Esophagus (tissue), 2 donors: ENCODE measurements at regions not wholly inside any gene's neighbourhood (a gene's known extent, or its start where the extent isn't known, plus 50 kb on each side); places are given as distances from the start of the nearest gene placed in this dataset.
"Not testable (repeated sequence)": the region's sequence is repeated elsewhere in the genome, so short reads cannot be mapped to it uniquely, and the experiment has no call there.

Source experiments
- H3K27ac ChIP-seq, 2 donors: one replicate each; pipeline ENCODE4 v1.5.1; 2013; ENCODE audit warnings: low read depth in 2 of 2, mild to moderate bottlenecking in 2 of 2, inconsistent platforms in 1 of 2, low read length in 1 of 2, moderate library complexity in 1 of 2
- H3K27me3 ChIP-seq, 2 donors: one replicate each; pipeline ENCODE4 v1.6.1; 2013; ENCODE audit warnings: low read length in 2 of 2, control low read depth in 1 of 2, mild to moderate bottlenecking in 1 of 2; ENCODE audit not compliant: insufficient read depth in 2 of 2, control insufficient read depth in 1 of 2
- H3K36me3 ChIP-seq, 2 donors: one replicate each; pipeline ENCODE4 v1.6.1; 2013; ENCODE audit warnings: low read length in 1 of 2; ENCODE audit not compliant: control insufficient read depth in 2 of 2, insufficient read depth in 2 of 2
- H3K4me1 ChIP-seq, 2 donors: one replicate each; pipeline ENCODE4 v1.6.1; 2013; ENCODE audit warnings: low read length in 1 of 2; ENCODE audit not compliant: control insufficient read depth in 2 of 2, insufficient read depth in 2 of 2
- H3K4me3 ChIP-seq, 2 donors: one replicate each; pipeline ENCODE4 v1.5.1; 2013; ENCODE audit warnings: low read length in 2 of 2, mild to moderate bottlenecking in 2 of 2, low read depth in 1 of 2, moderate library complexity in 1 of 2
- H3K9me3 ChIP-seq, 2 donors: one replicate each; pipeline ENCODE4 v1.6.1; 2013; ENCODE audit warnings: mild to moderate bottlenecking in 2 of 2, low read depth in 1 of 2, low read length in 1 of 2, moderate library complexity in 1 of 2; ENCODE audit not compliant: control insufficient read depth in 2 of 2, insufficient read depth in 1 of 2
- WGBS, 2 donors: extraction: QIAGEN DNeasy Blood & Tissue Kit; methylation state at CpG; one replicate each; pipeline ENCODE4 v1.1.7; 2013; 5-methylcytosine and 5-hydroxymethylcytosine counted together
- donor health status: healthy with polysubstance abuse.
- donor health status: Bipolar disorder and iron deficiency.

DNA sequence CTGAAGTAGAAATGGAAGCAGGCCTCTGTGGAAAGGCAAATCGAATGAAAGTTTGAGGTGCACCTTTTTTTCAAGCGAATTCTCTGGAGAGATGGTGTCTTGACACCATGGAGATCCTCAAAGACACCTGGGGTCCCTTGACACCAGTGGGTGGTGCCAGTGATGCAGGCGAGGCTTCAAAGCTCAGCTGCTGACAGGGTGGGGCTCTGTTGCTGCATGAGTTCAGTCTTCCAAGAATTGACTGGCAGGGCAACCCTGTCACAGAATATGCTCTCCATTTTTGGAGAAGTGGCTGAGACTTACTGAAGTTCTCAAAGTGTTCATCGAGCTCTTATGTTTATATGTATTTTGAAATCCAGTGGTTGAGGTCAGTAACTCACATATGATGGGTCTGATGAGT, 1741.6 kb downstream of the SPATA31A7 start:
- H3K9me3 ChIP-seq, H3K27ac ChIP-seq, H3K27me3 ChIP-seq, H3K4me3 ChIP-seq, H3K36me3 ChIP-seq, H3K4me1 ChIP-seq: not testable (repeated sequence)
- WGBS, 2 donors = no CpG with 5 or more reads among the region's 4 CpGs

GRCh38 chr9:62952840-62953239, 1763.0 kb downstream of the SPATA31A7 start:
- WGBS, 2 donors = no CpG with 5 or more reads among the region's 2 CpGs
- H3K27me3 ChIP-seq, H3K4me3 ChIP-seq, H3K4me1 ChIP-seq, H3K36me3 ChIP-seq, H3K27ac ChIP-seq, H3K9me3 ChIP-seq: not testable (repeated sequence)
